CD14-positive monocyte (primary cell): ENCODE measurements at regions not wholly inside any gene's neighbourhood (a gene's known extent, or its start where the extent isn't known, plus 50 kb on each side); places are given as distances from the start of the nearest gene placed in this dataset.
A peak's percentile ranks its signal among the peaks of the same experiment; 100 is the strongest.

Source experiments
- DNase-seq, 3 donors: peaks; one replicate each; pipeline ENCODE4 v3.0.0-alpha.2; 2011 to 2022
- H2AFZ ChIP-seq: 2 replicates; pipeline ENCODE4 v1.6.0; 2012; ENCODE audit warnings: mild to moderate bottlenecking, low read depth, low read length, inconsistent platforms; ENCODE audit not compliant: insufficient read depth, poor library complexity, severe bottlenecking
- H3K27ac ChIP-seq, 2 donors: 1 replicate in 1 of 2; 2 replicates in 1 of 2; pipeline ENCODE4 v1.5.1; 2012 to 2013; ENCODE audit warnings: low read length in 2 of 2, control low read depth in 1 of 2, inconsistent platforms in 1 of 2, low read depth in 1 of 2, mild to moderate bottlenecking in 1 of 2
- H3K27me3 ChIP-seq, 2 donors: one replicate each; pipeline versions ENCODE4 v1.6.0 to v1.6.1; 2011 to 2013; ENCODE audit warnings: low read length in 2 of 2; ENCODE audit not compliant: control insufficient read depth in 2 of 2, insufficient read depth in 2 of 2
- H3K36me3 ChIP-seq, 2 donors: replicated peaks in 1 of 2; 1 replicate in 1 of 2; 2 replicates in 1 of 2; pipeline versions ENCODE4 v1.5.1 to v1.6.1; 2012 to 2013; ENCODE audit warnings: low read length in 2 of 2, control low read depth in 1 of 2, inconsistent platforms in 1 of 2, mild to moderate bottlenecking in 1 of 2; ENCODE audit not compliant: insufficient read depth in 2 of 2, control insufficient read depth in 1 of 2
- H3K4me1 ChIP-seq, 2 donors: 1 replicate in 1 of 2; 2 replicates in 1 of 2; pipeline versions ENCODE4 v1.5.1 to v1.6.1; 2012 to 2013; ENCODE audit warnings: low read length in 2 of 2, control low read depth in 1 of 2, inconsistent platforms in 1 of 2, mild to moderate bottlenecking in 1 of 2, moderate library complexity in 1 of 2; ENCODE audit not compliant: insufficient read depth in 2 of 2, control insufficient read depth in 1 of 2
- H3K4me2 ChIP-seq: replicated peaks from 2 replicates; pipeline ENCODE3; 2012; ENCODE audit warnings: low read length, moderate library complexity, mild to moderate bottlenecking; ENCODE audit not compliant: poor library complexity, severe bottlenecking; ENCODE audit errors: extremely low read depth
- H3K4me3 ChIP-seq, 3 experiments: fragments of 200-600 bp in 1 of 3; sonication (generic) in 1 of 3; replicated peaks in 1 of 3; 1 replicate in 2 of 3; 2 replicates in 1 of 3; pipeline ENCODE4 v1.5.1; 2011 to 2013; ENCODE audit warnings: low read length in 3 of 3, mild to moderate bottlenecking in 3 of 3, control low read depth in 2 of 3, low read depth in 2 of 3, inconsistent platforms in 1 of 3, moderate library complexity in 1 of 3
- H3K79me2 ChIP-seq: 2 replicates; pipeline ENCODE4 v1.6.0; 2012; ENCODE audit warnings: mild to moderate bottlenecking, control low read depth, inconsistent platforms, low read length, moderate library complexity; ENCODE audit not compliant: insufficient read depth
- H3K9ac ChIP-seq: 2 replicates; pipeline ENCODE4 v1.6.0; 2017; ENCODE audit warnings: low read length, mild to moderate bottlenecking; ENCODE audit not compliant: insufficient read depth, poor library complexity, severe bottlenecking
- H3K9me3 ChIP-seq, 2 donors: replicated peaks in 1 of 2; 1 replicate in 1 of 2; 2 replicates in 1 of 2; pipeline versions ENCODE4 v1.5.1 to v1.6.1; 2012 to 2013; ENCODE audit warnings: low read length in 2 of 2, control low read depth in 1 of 2; ENCODE audit not compliant: control insufficient read depth in 1 of 2, insufficient read depth in 1 of 2
- H4K20me1 ChIP-seq: 2 replicates; pipeline ENCODE4 v1.6.0; 2012; ENCODE audit warnings: mild to moderate bottlenecking, low read length, control low read depth, moderate library complexity; ENCODE audit not compliant: insufficient read depth
- H3K27ac Mint-ChIP-seq, 7 donors: one replicate each; pipeline ENCODE4 v1.8.0; 2020; ENCODE audit warnings: mild to moderate bottlenecking in 7 of 7, mixed read lengths in 7 of 7, moderate library complexity in 6 of 7, inconsistent platforms in 2 of 7
- H3K27me3 Mint-ChIP-seq, 3 donors: one replicate each; pipeline ENCODE4 v1.8.0; 2021 to 2022; ENCODE audit warnings: low read depth in 3 of 3, mild to moderate bottlenecking in 3 of 3, mixed read lengths in 3 of 3, moderate library complexity in 3 of 3, inconsistent platforms in 1 of 3
- H3K36me3 Mint-ChIP-seq, 2 donors: one replicate each; pipeline ENCODE4 v1.8.0; 2020; ENCODE audit warnings: mixed read lengths in 2 of 2, inconsistent platforms in 1 of 2, mild to moderate bottlenecking in 1 of 2
- H3K4me1 Mint-ChIP-seq: one replicate; pipeline ENCODE4 v1.8.0; 2020; ENCODE audit warnings: mild to moderate bottlenecking, mixed read lengths
- H3K4me3 Mint-ChIP-seq, 2 donors: one replicate each; pipeline ENCODE4 v1.8.0; 2020; ENCODE audit warnings: mild to moderate bottlenecking in 2 of 2, mixed read lengths in 2 of 2, moderate library complexity in 1 of 2
- H3K9me3 Mint-ChIP-seq, 7 donors: one replicate each; pipeline ENCODE4 v1.8.0; 2020 to 2022; ENCODE audit warnings: mixed read lengths in 7 of 7, mild to moderate bottlenecking in 6 of 7, moderate library complexity in 6 of 7, inconsistent platforms in 2 of 7
- WGBS: methylation state at CpG from one replicate; pipeline ENCODE4 v1.1.5; 2013; ENCODE audit warnings: missing lambda C conversion rate; ENCODE audit not compliant: insufficient coverage; 5-methylcytosine and 5-hydroxymethylcytosine counted together
- intact Hi-C, 2 donors: fragments of 100-400 bp; cut with micrococcal nuclease; formaldehyde crosslinking; loops; one replicate each; pipeline versions ENCODE4 v1.15.0 to v1.15.1; 2023
- TF ChIP-seq, protein P1 (sequence below): fragments of 200-600 bp; IDR thresholded peaks from one replicate; pipeline ENCODE4 v1.8.0; 2022; ENCODE audit warnings: antibody characterized with exemption, mild to moderate bottlenecking

DNA sequence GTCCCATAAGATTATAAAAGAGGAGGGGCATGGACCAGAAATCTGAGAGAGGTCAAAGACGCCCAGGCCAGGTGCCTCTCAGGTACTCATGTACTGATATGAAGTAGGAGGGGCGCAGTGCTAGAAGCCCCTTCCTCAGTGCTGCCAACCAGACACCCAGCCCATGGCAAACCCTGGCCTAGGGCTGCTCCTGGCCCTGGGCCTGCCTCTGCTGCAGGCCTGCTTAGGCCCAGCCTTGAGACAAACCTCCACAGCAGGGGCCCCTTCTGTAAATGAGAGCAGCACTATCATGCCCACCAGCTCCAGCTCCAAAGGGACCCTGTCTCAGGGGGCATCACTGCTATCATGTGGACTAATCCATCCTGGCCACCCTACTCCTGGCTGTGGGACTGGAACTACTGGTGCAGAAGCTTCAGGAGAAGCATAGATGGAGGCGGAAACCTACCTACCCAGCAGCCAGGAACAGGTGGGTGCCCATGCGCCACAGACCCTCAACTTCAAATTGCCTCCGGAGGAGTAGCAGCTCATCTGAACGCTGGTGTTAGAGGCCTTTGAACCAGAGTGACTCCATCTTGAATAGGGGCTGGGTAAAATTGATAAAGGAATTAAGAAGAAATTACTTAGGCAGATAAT lies 72.4 kb upstream of the LGSN start:
- Mint-ChIP-seq H3K9me3 (peaks cover 0 to 8% (median 2%) of the 10 kb centered on the region in 7 donors), H3K4me3 (no peak overlapping the region), H3K4me1 (no peaks in the 10 kb centered on the region), H3K27ac (peak overlapping the region in 1 of 7 donors; percentile 63), H3K36me3 (no peaks in the 10 kb centered on the region), H3K27me3 (peaks cover 10 to 27% (median 18%) of the 10 kb centered on the region in 3 donors)
- 100% methylated on average over 1 of the region's 6 CpGs for WGBS
- H4K20me1 ChIP-seq: no peaks in the 10 kb centered on the region
- TF ChIP-seq, protein P1, sequence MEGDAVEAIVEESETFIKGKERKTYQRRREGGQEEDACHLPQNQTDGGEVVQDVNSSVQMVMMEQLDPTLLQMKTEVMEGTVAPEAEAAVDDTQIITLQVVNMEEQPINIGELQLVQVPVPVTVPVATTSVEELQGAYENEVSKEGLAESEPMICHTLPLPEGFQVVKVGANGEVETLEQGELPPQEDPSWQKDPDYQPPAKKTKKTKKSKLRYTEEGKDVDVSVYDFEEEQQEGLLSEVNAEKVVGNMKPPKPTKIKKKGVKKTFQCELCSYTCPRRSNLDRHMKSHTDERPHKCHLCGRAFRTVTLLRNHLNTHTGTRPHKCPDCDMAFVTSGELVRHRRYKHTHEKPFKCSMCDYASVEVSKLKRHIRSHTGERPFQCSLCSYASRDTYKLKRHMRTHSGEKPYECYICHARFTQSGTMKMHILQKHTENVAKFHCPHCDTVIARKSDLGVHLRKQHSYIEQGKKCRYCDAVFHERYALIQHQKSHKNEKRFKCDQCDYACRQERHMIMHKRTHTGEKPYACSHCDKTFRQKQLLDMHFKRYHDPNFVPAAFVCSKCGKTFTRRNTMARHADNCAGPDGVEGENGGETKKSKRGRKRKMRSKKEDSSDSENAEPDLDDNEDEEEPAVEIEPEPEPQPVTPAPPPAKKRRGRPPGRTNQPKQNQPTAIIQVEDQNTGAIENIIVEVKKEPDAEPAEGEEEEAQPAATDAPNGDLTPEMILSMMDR: no peak
- no peak overlapping the region for H3K4me3 ChIP-seq
- no peaks in the 10 kb centered on the region for H3K36me3 ChIP-seq
- DNase-seq: no peak
- H3K4me1 ChIP-seq: no peaks in the 10 kb centered on the region
- no peaks in the 10 kb centered on the region for H3K79me2 ChIP-seq
- peaks cover 7 to 11% of the 10 kb centered on the region in 2 donors for H3K27me3 ChIP-seq
- no peak overlapping the region for H3K27ac ChIP-seq
- intact Hi-C loops: no loop called here
- no peak overlapping the region for H3K9ac ChIP-seq
- H3K4me2 ChIP-seq: no peak overlapping the region
- no peak overlapping the region for H2AFZ ChIP-seq
- H3K9me3 ChIP-seq: no peaks in the 10 kb centered on the region

DNA sequence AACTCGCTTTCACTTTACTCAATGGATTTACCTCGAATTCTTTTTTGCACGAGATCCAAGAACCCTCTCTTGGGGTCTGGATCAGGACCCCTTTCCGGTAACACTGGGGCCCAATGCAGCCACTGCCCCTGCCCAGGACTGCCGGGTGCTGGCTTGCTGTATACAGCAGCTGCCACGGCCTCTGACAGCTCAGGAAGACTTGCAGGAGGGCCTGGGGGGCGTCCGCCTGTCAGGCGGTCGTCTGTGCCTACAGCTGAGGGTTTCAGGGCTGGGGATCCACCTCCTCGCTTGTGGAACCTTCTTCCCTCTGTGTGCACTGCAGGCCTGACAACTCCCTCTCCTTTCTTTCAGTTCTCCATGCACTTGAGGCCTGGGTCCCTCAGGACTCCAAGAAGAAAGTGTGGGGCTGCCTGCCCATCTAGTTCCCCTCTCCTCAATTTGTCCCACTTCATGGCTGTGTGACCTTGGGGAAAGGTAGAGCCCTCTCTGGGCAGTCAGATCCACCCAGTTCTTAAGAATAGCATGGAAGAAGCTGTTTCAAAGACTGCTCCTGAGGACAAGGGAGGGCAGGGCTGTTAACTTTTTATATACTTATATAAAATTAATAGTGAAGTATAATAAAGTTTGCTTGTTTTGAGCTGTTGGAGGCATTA lies 75.0 kb upstream of the LGSN start:
- Mint-ChIP-seq H3K27me3 (peaks cover 0 to 21% (median 11%) of the 10 kb centered on the region in 3 donors), H3K4me3 (no peak overlapping the region), H3K27ac (no peak overlapping the region), H3K4me1 (no peaks in the 10 kb centered on the region), H3K9me3 (peaks cover 0 to 8% (median 2%) of the 10 kb centered on the region in 7 donors), H3K36me3 (no peaks in the 10 kb centered on the region)
- no peak overlapping the region for H3K9ac ChIP-seq
- H2AFZ ChIP-seq: no peak overlapping the region
- H3K27ac ChIP-seq: no peak overlapping the region
- H3K4me3 ChIP-seq: no peak overlapping the region
- TF ChIP-seq, protein P1: no peak
- H4K20me1 ChIP-seq: no peaks in the 10 kb centered on the region
- intact Hi-C loops: no loop called here
- no peak for DNase-seq
- 89% methylated on average over 11 of the region's 11 CpGs for WGBS
- H3K27me3 ChIP-seq: no peaks in the 10 kb centered on the region
- no peaks in the 10 kb centered on the region for H3K9me3 ChIP-seq
- H3K79me2 ChIP-seq: no peaks in the 10 kb centered on the region
- H3K4me2 ChIP-seq: no peak overlapping the region
- no peaks in the 10 kb centered on the region for H3K4me1 ChIP-seq
- H3K36me3 ChIP-seq: no peaks in the 10 kb centered on the region
